Activated CD8-positive, alpha-beta memory T cell treated with anti-CD3 and anti-CD28 coated beads for 48 hours (primary cell): ENCODE measurements at regions not wholly inside any gene's neighbourhood (a gene's known extent, or its start where the extent isn't known, plus 50 kb on each side); places are given as distances from the start of the nearest gene placed in this dataset.

Source experiments
- DNase-seq, 3 experiments: peaks; one replicate each; pipeline ENCODE4 v3.0.0-alpha.2; 2020; ENCODE audit warnings: low read depth in 2 of 3, low spot score in 2 of 3

DNA sequence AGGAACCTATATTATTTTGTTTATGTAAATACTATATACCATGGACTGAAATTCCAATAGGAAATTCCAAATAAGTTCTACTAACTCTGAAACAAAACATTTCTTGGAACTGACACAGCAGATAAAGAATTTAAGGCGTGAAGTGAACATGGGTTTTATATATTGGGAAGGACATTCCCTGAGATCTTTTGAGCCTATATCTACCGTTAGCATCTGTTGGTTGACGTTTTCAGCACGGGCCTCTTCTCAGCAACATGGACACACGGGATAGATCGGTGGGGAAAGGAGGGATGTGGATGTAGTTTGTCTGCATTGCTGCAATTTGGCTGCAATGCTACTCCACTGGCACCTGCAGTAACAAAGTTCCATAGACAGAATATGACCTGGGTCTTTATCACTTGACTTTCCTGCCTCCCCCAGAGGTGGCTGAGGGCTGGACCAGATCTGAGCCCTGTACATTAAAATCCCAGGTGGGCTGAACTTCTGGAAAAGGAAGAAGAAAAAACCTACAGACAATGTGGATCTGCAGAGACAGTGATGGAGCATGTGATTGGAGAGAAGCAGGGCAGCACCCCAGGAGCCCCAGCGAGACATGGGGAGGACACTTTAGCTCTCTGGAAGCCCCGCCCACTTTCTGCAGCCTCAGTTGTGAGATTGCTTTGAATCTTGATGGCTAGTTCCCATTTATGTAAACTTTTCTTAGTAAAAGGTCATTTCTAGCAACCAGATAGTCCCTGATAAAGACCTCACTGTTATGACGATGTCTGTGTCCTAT, 91.2 kb upstream of the CPEB4 start:
- DNase-seq: no peak

DNA sequence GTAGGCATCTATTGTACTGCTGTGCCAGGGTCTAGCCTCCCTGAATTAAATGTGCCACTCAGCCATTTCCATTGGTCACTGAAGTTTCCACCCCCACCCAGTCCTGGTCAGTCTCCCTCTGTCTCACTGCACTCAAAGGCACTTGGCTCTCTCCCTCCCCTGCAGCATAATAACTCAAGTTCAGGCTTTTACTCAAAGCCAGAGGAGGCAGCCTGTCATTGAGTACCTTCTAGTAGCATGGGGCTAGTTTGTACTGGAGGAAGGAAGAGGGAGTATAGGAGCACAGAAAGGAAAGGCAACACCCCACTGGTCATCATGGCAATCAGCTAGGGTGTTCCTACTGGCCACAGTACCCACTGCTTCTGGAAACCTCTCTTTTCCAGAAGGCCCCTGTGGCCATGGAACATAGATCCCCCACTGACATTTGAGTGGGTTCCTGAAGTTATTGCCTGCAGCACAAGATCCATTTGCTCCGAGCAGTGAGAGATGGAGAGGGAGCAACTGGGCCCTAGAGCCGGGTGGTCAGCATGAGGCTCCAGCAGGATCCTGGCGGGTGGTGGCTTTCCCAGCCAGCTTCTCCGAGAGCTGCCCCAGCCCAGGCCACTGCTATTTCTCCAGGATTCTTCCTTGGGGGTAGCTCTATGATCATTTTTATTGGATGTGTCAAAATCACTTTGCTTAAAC, 89.9 kb upstream of the CPEB4 start:
- no peak for DNase-seq

- DNase-seq: no peak
Measured at GRCh38 chr5:173800340-173800739, 87.8 kb upstream of the CPEB4 start.

GRCh38 chr5:173801006-173801405, 87.1 kb upstream of the CPEB4 start:
- no peak for DNase-seq

DNA sequence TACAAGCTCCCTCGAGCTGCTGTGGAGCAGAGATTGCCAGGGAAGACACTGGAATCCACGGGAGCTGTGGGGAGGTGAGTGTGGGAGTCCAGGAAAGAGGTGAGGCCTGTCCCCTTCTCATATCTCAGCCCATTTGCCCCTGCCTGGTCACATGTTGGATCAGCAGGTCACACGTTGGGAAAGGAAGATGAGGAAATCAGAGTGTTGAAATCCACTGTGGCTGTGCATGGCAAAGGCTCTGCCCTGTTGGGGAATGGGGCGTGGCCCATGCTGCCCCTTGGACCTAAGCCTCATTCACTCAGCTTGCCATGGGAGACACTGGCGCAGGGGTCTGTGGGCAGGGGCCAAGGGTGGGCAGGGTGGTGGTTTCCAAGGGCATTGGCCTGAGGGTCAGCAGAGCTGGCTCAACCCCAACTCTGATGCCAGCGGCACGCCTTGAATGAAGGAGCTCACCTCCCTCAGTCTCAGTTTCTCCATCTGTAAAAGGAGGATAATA, 85.4 kb upstream of the CPEB4 start:
- DNase-seq: no peak

- no peak for DNase-seq
Measured at GRCh38 chr5:173804579-173804978, 83.6 kb upstream of the CPEB4 start.

DNA sequence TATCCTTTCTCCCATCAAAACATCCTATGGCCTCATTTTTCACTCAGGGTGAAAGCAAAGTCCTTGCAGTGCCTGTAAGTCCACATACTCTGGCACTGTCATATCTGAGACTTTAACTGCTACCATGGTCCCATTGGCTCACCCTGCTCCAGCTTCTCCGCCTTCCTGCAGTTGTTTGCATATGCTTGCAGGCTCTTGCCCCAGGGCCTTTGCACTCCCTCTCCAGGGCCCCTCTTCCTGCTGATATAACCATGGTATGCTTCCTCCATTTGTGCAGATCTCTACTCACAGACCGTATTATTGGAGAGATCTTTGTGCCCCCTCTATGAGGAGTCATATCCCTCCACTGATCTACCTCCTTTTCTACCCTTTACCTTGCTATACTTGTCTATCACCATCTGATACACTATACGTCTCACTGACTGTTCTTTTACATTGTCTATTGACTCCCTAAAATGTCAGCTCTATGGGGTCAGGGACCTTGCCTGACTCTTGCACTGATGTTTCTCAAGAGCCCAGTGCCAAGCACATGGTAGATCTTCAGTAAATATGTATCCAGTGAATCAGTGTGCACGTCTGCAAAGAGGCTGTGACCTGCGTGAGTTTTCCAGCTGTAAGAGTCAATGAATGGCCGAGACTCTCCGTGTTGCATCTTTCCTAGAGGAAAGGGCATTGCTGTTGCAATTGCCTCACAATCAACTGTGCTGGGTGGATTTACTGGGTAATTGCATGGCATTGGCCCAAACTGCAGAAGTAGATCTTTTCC, 81.7 kb upstream of the CPEB4 start:
- DNase-seq: no peak

GRCh38 chr5:173807181-173807655, 80.9 kb upstream of the CPEB4 start:
- DNase-seq: no peak

- no peak for DNase-seq
Measured at GRCh38 chr5:173808079-173808808, 79.9 kb upstream of the CPEB4 start.

DNA sequence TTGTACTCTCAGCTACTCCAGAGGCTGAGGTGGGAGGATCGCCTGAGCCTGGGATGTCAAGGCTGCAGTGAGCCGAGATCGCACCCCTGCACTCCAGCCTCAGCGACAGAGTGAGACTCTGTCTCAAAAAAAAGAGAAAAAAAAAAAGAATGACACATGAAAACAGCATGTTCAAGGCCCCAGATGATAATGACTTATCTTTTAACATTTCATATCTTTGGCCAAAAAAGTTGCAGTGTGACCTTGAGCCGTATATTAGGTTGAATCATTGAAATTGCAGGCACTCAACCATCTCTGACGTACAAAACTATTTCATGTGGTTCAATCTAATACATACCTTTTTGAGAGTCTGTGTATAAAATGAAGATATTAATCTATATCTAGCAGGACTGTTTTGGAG, 79.1 kb upstream of the CPEB4 start:
- DNase-seq: no peak

DNA sequence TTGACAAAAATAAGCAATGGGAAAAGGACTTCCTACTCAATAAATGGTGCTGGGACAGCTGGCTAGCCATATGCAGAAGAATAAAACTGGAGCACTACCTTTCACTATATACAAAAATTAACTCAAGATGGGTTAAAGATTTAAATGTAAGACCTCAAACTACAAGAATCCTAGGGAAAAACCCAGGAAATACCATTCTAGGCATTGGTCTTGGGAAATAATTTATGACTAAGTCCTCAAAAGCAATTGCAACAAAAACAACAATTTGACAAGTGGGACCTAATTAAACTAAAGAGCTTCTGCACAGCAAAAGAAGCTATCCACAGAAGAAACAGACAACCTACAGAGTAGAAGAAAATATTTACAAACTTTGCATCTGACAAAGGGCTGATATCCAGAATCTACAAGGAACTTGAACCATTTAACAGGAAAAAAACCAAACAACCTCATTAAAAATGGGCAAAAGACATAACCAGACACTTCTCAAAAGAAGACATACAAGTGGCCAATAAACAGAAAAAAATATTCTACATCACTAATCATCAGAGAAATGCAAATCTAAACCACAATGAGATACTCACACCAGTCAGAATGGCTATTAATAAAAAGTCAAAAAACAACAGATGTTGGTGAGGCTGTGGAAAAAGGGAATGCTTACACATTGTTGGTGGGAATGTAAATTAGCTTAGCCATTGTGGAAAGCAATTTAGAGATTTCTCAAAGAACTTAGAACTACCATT, 75.2 kb upstream of the CPEB4 start:
- no peak for DNase-seq

DNA sequence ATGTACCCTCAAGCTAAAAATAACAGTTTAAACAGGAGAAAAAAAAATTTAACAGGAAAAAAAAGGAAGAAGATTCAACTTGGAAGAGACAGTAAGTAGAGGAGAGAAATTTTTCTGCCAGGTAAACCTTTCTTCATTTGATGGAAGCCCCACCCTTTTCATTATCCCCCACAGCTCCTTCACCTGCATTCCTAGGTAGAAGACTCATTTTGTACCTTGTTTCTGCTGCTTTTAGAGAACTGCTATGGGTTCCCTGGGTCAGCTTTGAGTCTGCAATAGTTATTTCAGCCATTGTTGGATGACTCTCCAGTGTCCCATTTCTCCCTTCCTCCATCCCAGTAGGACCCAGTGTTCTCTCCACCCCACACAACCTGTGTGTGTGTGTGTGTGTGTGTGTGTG, 74.1 kb upstream of the CPEB4 start:
- no peak for DNase-seq

DNA sequence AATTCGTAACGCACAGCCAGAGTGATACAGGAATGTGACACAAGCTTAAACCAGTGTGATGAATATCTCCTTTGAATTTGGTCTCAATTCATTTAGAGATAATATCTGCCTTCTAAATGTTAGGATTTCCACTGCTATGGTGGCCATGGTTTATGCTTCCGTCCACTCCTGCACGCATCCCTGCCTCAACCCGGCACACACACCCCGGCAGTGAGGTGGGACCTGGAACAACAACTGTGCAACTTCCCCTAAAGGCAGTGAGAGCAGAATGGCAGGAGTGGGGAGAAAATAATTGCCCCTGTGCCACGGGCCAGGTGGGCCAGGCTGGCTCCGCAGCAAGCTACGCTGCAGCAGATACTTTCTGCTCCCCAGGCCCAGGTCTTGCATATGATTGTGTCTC, 72.6 kb upstream of the CPEB4 start:
- no peak for DNase-seq

GRCh38 chr5:173816728-173817127, 71.4 kb upstream of the CPEB4 start:
- no peak for DNase-seq

GRCh38 chr5:173817561-173817960, 70.6 kb upstream of the CPEB4 start:
- DNase-seq: no peak

- no peak for DNase-seq
Measured at GRCh38 chr5:173819521-173819920, 68.6 kb upstream of the CPEB4 start.

- DNase-seq: no peak
Measured at GRCh38 chr5:173823274-173823644, 64.9 kb upstream of the CPEB4 start.

GRCh38 chr5:173823721-173824567, 64.2 kb upstream of the CPEB4 start:
- no peak for DNase-seq

DNA sequence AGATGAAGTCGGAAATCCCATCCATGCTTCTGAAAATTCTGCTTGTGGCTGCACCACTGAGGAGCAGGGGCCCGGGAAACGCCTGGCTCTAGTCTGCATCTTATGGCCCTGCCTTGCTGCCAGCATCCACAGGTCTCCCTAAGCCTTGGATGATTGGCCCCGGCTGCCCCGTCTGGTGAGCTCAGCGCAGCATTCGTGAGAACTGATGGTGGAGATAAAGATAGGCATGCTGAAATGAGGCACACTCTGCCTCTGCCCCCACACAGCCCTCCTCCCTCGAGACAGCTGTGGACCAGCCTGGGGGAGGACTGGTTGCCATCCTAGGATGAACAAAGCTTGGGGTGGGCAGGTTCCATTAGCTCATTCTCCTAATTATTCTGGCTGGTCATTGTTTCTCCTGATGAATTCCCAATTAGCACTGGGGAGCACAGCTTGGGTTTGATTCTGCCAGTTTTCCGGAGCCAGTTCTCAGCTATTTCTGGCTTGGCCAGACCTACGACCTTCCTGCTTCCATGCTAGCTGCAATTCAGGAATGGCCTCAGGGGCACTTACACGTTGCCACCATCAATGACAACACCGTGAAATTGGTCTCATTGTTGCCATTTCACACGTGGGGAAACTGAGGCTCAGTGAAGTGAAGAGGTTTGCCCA, 62.8 kb upstream of the CPEB4 start:
- DNase-seq: no peak
